Urothelium cell line (cell line): ENCODE measurements at regions not wholly inside any gene's neighbourhood (a gene's known extent, or its start where the extent isn't known, plus 50 kb on each side); places are given as distances from the start of the nearest gene placed in this dataset.

Experiments
- DNase-seq: peaks from one replicate; pipeline ENCODE4 v3.0.0; 2011; ENCODE audit warnings: low spot score, mixed read lengths
- FAIRE-seq: peaks from 2 replicates; lab custom pipeline; 2011; peaks lifted over from hg19 to GRCh38; lab: Jason Lieb, UNC

GRCh38 chr14:104434214-104435076 lies 145.1 kb upstream of the C14orf180 start:
- no peak for FAIRE-seq
- DNase-seq: no peak

- no peak for DNase-seq
- no peak for FAIRE-seq
These were observed 144.2 kb upstream of the C14orf180 start for GRCh38 chr14:104435147-104436046.

GRCh38 chr14:104436047-104436591 lies 143.4 kb upstream of the C14orf180 start:
- FAIRE-seq: no peak
- peak; percentile 27 for DNase-seq

GRCh38 chr14:104436741-104437701 lies 142.5 kb upstream of the C14orf180 start:
- DNase-seq (no peak), FAIRE-seq (no peak)

- no peak for DNase-seq
- FAIRE-seq: no peak
These were observed 141.9 kb upstream of the C14orf180 start for GRCh38 chr14:104437703-104438102.

- FAIRE-seq (no peak), DNase-seq (no peak)
These were observed 141.2 kb upstream of the C14orf180 start for GRCh38 chr14:104438166-104438887.

GRCh38 chr14:104439625-104440024 lies 139.9 kb upstream of the C14orf180 start:
- DNase-seq (no peak), FAIRE-seq (no peak)

GRCh38 chr14:104440297-104440956 lies 139.1 kb upstream of the C14orf180 start:
- DNase-seq (no peak), FAIRE-seq (no peak)

- FAIRE-seq (no peak), DNase-seq (no peak)
These were observed 138.1 kb upstream of the C14orf180 start for GRCh38 chr14:104441275-104442106.

GRCh38 chr14:104442107-104442551 lies 137.4 kb upstream of the C14orf180 start:
- FAIRE-seq: no peak
- no peak for DNase-seq

- FAIRE-seq (no peak), DNase-seq (no peak)
These were observed 136.8 kb upstream of the C14orf180 start for GRCh38 chr14:104442631-104443390.

- no peak for DNase-seq
- FAIRE-seq: no peak
These were observed 136.0 kb upstream of the C14orf180 start for GRCh38 chr14:104443391-104444158.

GRCh38 chr14:104444159-104445030 lies 135.2 kb upstream of the C14orf180 start:
- no peak for FAIRE-seq
- DNase-seq: no peak

GRCh38 chr14:104445086-104445485 lies 134.5 kb upstream of the C14orf180 start:
- DNase-seq: no peak
- FAIRE-seq: no peak

GRCh38 chr14:104445832-104446381 lies 133.7 kb upstream of the C14orf180 start:
- DNase-seq (no peak), FAIRE-seq (no peak)
